H54 (cell line): ENCODE measurements at regions not wholly inside any gene's neighbourhood (a gene's known extent, or its start where the extent isn't known, plus 50 kb on each side); places are given as distances from the start of the nearest gene placed in this dataset.

ENCODE experiments used
- DNase-seq: peaks from one replicate; pipeline ENCODE4 v3.0.0; 2011; ENCODE audit warnings: low spot score, mixed read lengths; ENCODE audit not compliant: insufficient read length
- FAIRE-seq: peaks from 3 replicates; lab custom pipeline; 2011; peaks lifted over from hg19 to GRCh38; lab: Jason Lieb, UNC
- POLR2A ChIP-seq: IDR thresholded peaks from 2 replicates; pipeline ENCODE4 v1.6.1; 2011; ENCODE audit warnings: low read depth, mild to moderate bottlenecking, low read length

DNA sequence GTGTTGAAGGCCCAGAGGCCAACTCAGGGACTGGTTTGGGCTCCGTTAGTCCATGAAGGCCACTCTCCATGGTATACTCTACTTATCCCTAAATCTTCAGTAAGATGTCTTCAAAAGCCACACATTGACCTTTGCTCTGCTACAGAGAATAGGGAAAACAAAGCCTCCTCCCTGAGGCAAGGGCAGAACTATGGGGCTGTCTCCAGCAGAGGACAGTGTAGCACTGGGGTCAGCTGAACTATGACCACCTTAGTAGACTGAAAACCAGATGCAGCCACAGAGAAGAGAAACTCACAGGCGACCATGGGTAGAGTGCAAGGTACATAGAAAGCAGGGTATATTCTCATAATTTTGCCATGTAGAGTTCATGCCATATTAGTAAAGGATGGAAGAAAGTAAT, 587.4 kb downstream of the LMO7 start:
- DNase-seq (no peak), FAIRE-seq (no peak)
- no peak for TF ChIP-seq POLR2A

DNA sequence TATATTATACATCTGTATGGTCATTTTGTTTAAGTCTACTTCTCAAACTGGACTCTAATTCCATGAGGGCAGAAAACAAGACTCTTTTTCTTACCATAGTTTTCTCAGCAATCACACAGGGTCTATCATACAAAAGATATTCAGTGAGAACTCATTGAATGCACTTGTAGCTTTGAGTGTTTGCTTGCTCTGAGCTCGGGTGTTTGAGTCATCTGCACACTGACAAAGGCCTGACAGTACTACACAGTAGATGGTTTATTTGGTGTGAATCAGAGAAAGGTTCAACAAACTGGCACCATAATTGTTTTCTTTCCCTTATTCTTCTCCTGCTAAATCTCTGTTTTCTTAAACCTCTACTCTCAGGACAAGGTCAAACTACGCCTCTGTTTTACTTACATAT, 586.4 kb downstream of the LMO7 start:
- TF ChIP-seq POLR2A, result no peak
- no peak for FAIRE-seq
- no peak for DNase-seq

DNA sequence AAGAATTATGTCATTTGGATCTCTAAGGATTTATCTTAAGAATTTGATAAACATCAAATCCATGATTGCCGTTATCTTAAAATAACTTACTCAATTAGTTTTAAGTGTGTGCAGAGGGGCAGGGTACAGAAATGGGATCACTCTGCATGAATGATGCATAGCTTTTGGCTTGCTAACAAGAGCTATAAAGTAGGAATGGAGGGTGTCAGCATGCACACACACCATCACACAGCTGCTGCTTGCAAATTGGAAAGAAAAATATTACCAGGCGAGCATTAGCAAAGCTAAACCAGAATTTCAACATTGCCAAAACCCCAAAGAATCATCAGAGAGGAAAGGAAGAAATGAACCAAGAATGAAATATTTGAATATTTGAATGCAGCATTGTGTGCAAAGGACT, 580.6 kb downstream of the LMO7 start:
- FAIRE-seq, result no peak
- no peak for DNase-seq
- no peak for TF ChIP-seq POLR2A

DNA sequence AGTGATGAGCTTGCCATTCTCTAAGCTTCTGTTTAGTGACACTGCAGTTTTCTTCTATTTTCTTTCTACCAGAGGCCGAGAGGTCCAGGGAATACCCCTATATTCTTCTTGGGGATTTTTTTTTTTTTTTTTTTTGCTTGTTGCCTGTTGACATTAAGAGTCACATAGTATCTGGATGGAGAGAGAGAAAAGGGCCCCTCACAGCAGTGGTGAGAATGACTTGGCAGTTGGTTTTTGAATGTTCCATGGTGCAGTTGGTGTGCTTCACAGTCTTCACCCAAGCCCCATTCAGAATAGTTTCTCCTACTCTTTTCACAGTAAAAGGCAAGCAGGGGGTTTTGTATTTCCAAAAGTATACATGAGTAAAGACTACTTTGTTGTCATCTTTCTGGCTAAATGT, 577.9 kb downstream of the LMO7 start:
- FAIRE-seq (no peak), DNase-seq (no peak)
- TF ChIP-seq POLR2A, result no peak

DNA sequence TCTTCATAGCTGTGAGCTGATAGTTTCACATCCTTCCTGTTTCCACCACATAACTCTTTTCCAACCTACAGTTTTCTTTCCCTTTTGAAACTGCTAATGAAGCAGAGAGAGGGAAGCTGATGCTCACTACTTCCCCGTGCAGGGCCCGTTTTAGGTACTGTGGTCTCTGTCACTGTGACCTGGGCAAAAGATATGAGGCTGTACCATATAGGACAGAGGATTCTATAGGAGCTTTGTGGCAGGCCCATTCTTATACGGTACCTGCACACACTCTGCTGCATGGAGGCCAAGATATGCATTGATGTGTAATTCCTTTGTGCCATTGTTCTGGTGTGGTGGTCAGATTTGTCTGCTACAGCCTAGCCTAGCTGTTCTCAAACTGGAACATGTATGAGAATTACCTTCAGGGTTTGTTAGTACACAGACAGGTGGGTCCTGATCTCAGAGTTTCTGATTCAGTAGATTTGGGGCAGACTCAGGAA, 577.3 kb downstream of the LMO7 start:
- no peak for DNase-seq
- FAIRE-seq, result no peak
- no peak for TF ChIP-seq POLR2A

DNA sequence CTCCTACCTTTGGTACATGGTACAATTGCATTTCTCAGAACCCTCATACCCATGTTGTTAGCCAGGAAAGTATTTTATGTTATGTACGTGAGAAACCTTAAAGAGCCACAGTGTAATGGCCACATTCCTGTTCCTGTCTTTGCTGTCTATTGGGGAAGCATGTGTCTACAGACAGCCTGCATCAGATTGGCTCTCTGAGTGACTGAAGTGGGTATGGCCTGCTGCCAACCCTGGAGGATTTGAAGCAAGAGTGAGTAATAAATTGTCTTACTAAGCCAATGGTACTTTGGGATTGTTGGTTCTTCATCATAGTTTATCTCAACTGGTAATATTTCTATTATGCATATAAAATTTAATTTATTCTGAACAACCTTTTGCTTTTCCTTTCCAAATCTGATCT, 574.1 kb downstream of the LMO7 start:
- DNase-seq (no peak), FAIRE-seq (no peak)
- no peak for TF ChIP-seq POLR2A

DNA sequence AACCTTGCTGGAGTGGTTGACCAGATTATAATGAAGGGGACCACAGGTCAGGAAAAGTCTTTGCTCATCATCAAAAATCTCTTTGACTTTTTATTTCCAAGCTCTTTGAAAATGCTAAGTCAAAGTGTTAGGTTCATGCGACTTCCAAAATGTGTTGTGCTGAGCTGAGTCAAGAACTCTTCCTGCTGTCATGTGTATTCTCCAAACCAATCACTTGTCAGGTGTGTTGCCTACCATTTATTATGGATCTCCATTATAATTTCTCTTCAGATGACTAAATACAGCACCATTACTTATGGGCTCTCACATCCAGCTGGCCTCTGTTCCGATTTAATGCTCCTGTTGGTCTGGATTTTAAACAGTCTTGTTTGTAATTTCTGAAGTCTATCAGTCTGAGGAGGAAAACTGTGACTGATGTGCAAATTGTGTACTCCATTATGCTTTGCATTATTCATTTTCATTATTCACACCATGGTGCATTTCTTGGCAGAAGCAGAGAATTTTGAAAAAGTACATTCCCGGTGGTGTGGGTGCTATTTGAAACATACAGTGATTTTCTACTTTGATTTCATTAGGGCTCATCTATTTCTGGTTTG, 562.5 kb downstream of the LMO7 start:
- FAIRE-seq, result no peak
- TF ChIP-seq POLR2A, result no peak
- DNase-seq, result no peak

DNA sequence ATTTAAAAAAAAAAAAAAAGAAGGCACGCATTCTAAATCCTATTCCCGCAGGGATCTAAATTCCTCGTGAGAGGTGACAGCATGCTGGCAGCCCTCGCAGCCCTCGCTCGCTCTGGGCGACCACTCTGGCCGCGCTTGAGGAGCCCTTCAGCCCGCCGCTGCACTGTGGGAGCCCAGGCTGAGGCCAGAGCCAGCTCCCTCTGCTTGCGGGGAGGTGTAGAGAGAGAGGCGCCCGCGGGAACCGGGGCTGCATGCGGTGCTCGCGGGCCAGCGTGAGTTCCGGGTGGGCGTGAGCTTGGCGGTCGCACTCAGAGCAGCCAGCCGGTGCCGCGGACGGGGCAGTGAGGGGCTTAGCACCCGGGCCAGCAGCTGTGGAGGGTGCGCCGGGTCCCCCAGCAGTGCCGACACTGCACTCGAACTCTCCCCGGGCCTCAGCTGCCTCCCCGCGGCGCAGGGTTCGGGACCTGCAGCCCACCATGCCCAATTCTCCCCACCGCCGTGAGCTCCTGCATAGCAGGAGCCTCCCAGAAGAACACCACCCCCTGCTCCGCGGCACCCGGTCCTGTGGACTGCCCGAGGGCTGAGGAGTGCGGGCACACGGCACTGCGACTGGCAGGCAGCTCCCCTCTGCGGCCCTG, 553.9 kb downstream of the LMO7 start:
- no peak for DNase-seq
- no peak for TF ChIP-seq POLR2A
- FAIRE-seq, result no peak

DNA sequence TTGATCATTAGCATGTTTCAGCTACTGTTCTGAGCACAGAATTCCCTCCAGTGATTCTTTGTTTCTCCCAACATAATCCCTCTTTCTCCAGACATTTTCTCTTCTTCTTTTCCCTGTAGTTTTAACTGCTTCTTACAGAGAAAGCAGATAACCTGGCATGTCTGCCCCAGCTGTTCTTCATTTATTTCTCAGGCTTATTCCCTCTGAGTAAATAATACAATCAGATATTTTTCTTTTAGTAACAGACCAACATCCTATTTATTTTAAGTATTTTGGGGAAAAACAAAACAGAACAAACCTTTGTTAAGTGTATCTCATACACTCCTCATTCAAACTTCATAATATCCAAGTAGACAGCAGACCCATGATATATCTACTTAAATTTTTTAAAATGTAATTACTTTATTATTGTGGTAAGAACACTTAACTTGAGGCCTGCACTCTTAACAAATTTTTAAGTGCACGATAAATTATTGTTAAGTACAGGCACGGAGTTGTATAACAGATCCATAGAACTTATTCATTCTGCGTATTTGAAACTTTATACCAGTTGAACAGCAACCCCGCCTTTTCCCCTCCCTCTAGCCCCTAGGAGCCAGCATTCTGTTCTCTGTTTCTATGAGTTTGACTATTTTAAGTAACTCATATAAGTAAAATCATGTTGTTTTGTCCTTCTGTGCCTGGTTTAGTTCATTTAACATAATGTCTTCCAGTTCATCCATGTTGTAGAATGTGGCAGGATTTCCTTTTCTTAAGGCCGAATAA, 540.0 kb downstream of the LMO7 start:
- no peak for FAIRE-seq
- no peak for TF ChIP-seq POLR2A
- no peak for DNase-seq

DNA sequence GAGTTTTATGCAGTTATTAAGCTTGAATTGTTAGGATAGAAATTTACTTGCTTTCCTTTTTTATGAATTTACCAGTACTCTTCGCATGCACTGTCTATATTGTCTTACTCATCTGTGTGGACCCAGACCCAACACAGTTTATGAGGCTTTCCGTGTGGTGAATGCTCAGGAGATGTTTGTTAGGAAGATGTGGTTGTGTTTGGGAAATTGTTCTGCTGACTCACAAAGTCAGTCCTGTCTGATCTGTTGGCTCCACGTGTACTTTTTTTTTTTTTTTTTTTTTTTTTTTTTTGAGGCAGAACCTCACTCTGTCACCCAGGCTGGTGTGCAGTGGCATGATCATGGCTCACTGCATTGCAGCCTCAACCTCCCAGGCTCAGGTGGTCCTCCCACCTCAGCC, 532.5 kb downstream of the LMO7 start:
- DNase-seq (no peak), FAIRE-seq (no peak)
- no peak for TF ChIP-seq POLR2A

DNA sequence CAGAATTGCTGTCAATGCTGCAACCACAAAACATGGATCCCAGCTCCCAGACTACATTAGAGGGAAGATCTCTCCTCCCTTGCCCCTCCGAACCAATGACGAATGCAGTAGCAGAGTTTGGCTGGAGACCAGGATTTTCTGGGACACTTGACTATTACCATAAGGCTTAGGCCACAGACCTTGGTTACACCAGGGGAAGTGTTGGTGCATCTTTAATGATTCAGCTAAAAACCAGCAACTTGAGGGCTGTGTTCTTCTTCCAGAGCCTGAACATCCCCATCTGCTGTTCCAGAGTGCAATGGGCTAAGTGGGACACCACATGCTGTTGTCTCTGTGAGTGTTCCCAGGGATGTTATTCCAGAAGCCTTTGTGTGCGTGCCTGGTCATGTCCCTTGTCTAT, 528.2 kb downstream of the LMO7 start:
- FAIRE-seq (no peak), DNase-seq (no peak)
- TF ChIP-seq POLR2A, result no peak

DNA sequence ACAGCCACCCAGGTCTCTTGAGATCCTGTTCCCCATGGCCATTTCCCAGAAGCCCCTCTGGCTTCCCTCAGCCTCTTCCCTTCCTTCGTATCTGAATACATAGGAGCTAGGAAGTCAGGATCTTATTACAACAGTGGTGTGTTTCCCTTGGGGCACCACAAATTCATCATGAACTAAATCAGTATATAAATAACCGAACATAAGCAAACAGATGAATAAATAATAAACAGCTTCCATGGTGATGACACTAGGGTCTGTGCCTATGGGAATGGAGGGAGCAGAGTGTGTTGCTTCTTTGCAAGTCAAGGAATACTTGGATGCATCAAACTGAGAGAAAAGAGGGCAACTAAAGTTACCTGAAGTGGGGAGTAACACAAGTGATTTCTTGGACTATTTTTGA, 527.6 kb downstream of the LMO7 start:
- DNase-seq (no peak), FAIRE-seq (no peak)
- no peak for TF ChIP-seq POLR2A

DNA sequence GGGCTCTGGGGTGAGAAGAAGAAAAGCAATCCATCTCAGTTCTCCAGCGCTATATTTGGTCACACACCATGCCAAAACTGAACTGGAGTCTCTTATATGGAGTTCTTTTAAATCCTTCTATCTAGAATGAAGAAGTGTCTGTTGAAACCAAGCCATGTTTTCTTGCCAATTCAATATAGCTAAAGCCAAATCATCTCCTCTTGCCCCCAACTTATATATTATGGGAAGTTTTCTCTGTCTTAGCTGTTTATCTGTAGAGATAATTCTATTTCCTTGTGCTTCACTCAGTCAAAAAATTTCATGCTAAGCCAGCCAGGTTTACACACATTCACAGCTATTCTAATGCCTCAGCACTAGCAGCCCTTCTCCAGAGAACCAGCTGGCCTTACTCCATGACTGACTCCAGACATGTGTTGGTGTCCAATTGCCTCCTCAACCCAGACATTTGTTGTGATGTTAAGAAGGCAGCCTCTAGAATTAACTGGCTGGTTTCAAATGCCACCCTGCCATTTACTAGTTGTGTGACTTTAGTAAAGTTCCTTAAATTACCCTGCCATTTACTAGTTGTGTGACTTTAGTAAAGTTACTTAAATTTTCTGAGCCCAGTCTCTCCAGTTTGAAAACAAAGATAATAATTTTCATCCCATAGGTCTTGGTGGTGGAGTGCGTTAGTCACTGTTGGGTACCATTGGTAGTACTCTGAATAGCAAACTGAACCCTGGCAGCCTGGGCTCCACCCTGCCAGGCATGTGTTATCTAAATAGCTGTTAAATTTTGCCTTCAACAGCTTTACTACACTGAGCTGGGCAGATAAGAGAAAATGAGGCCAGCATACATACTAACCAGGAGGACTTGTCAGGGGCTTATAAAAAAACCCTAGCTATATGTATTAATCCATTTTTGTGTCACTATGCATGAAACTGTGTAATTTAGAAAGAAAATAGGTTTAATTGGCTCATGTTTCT, 525.1 kb downstream of the LMO7 start:
- no peak for DNase-seq
- FAIRE-seq, result no peak
- TF ChIP-seq POLR2A, result no peak
